HepG2 (cell line): ENCODE measurements at regions not wholly inside any gene's neighbourhood (a gene's known extent, or its start where the extent isn't known, plus 50 kb on each side); places are given as distances from the start of the nearest gene placed in this dataset.

ENCODE experiments used
- ARID3A ChIP-seq: IDR thresholded peaks from 2 replicates; pipeline ENCODE4 v1.6.1; 2012; ENCODE audit warnings: low read depth, low read length, improper control_type of control experiment
- ETS1 ChIP-seq: sonication (generic); formaldehyde crosslinking; IDR thresholded peaks from 2 replicates; pipeline ENCODE4 v1.4.0; 2020; ENCODE audit warnings: missing genetic modification reagents
- EZH2 ChIP-seq: conservative IDR thresholded peaks from 2 replicates; pipeline ENCODE4 v1.6.1; 2012; ENCODE audit warnings: mild to moderate bottlenecking, low read depth, low read length, moderate library complexity
- FOXP1 ChIP-seq, 2 experiments: fragments of 450-650 bp in 1 of 2; IDR thresholded peaks; 2 replicates each; pipeline ENCODE4 v1.6.1; 2017 to 2018; ENCODE audit warnings: antibody characterized with exemption in 1 of 2
- HOXA9 ChIP-seq: sonication (generic); formaldehyde crosslinking; IDR thresholded peaks from 2 replicates; pipeline ENCODE4 v1.8.1; 2022; ENCODE audit warnings: missing genetic modification reagents, mild to moderate bottlenecking, moderate library complexity, borderline replicate concordance
- RFX5 ChIP-seq: IDR thresholded peaks from 2 replicates; pipeline ENCODE4 v1.6.1; 2011; ENCODE audit warnings: low read depth, low read length, improper control_type of control experiment
- STAT6 ChIP-seq: sonication (generic); formaldehyde crosslinking; IDR thresholded peaks from 2 replicates; pipeline ENCODE4 v1.4.0; 2020; ENCODE audit warnings: missing genetic modification reagents, mild to moderate bottlenecking, borderline replicate concordance
- TAF1 ChIP-seq: sonication (generic); formaldehyde crosslinking; IDR thresholded peaks from 2 replicates; pipeline ENCODE4 v1.4.0; 2020; ENCODE audit warnings: missing genetic modification reagents
- THAP11 ChIP-seq: IDR thresholded peaks from 2 replicates; pipeline ENCODE4 v1.6.1; 2016; ENCODE audit warnings: missing biosample characterization, missing genetic modification reagents
- ZNF337 ChIP-seq: sonication (generic); formaldehyde crosslinking; IDR thresholded peaks from 2 replicates; pipeline ENCODE4 v1.5.1; 2020; ENCODE audit warnings: missing genetic modification reagents, low read depth, mild to moderate bottlenecking, borderline replicate concordance
- TF ChIP-seq, protein P1 (sequence below): sonication (generic); formaldehyde crosslinking; conservative IDR thresholded peaks from 2 replicates; pipeline ENCODE4 v1.4.0; 2020; ENCODE audit warnings: missing genetic modification reagents
- TF ChIP-seq, protein P2 (sequence below): IDR thresholded peaks from 2 replicates; pipeline ENCODE4 v1.6.1; 2016; ENCODE audit warnings: mild to moderate bottlenecking
- TF ChIP-seq, protein P3 (sequence below): sonication (generic); formaldehyde crosslinking; IDR thresholded peaks from 2 replicates; pipeline ENCODE4 v1.4.0; 2020; ENCODE audit warnings: missing genetic modification reagents

GRCh38 chr10:1854271-1854670, 116.9 kb upstream of the ADARB2 start:
- TF ChIP-seq STAT6 (CRISPR knock-in tag) (no peak), EZH2 (no peak), ZNF337 (no peak), ARID3A (no peak), HOXA9 (no peak), FOXP1 (IDR thresholded peaks at IDR 0.05) (no peak), FOXP1 (CRISPR knock-in tag; IDR thresholded peaks at IDR 0.05) (no peak), ETS1 (CRISPR knock-in tag) (no peak), TAF1 (CRISPR knock-in tag) (no peak), THAP11 (no peak), RFX5 (no peak)
- TF ChIP-seq, protein P1, sequence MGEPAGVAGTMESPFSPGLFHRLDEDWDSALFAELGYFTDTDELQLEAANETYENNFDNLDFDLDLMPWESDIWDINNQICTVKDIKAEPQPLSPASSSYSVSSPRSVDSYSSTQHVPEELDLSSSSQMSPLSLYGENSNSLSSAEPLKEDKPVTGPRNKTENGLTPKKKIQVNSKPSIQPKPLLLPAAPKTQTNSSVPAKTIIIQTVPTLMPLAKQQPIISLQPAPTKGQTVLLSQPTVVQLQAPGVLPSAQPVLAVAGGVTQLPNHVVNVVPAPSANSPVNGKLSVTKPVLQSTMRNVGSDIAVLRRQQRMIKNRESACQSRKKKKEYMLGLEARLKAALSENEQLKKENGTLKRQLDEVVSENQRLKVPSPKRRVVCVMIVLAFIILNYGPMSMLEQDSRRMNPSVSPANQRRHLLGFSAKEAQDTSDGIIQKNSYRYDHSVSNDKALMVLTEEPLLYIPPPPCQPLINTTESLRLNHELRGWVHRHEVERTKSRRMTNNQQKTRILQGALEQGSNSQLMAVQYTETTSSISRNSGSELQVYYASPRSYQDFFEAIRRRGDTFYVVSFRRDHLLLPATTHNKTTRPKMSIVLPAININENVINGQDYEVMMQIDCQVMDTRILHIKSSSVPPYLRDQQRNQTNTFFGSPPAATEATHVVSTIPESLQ (CRISPR knock-in tag), result no peak
- TF ChIP-seq, protein P2, sequence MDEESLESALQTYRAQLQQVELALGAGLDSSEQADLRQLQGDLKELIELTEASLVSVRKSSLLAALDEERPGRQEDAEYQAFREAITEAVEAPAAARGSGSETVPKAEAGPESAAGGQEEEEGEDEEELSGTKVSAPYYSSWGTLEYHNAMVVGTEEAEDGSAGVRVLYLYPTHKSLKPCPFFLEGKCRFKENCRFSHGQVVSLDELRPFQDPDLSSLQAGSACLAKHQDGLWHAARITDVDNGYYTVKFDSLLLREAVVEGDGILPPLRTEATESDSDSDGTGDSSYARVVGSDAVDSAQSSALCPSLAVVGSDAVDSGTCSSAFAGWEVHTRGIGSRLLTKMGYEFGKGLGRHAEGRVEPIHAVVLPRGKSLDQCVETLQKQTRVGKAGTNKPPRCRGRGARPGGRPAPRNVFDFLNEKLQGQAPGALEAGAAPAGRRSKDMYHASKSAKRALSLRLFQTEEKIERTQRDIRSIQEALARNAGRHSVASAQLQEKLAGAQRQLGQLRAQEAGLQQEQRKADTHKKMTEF (CRISPR knock-in tag), result no peak
- TF ChIP-seq, protein P3, sequence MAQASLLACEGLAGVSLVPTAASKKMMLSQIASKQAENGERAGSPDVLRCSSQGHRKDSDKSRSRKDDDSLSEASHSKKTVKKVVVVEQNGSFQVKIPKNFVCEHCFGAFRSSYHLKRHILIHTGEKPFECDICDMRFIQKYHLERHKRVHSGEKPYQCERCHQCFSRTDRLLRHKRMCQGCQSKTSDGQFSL (CRISPR knock-in tag), result no peak
